Calu3 (cell line): ENCODE measurements at regions not wholly inside any gene's neighbourhood (a gene's known extent, or its start where the extent isn't known, plus 50 kb on each side); places are given as distances from the start of the nearest gene placed in this dataset.

Experiments used
- BruUV-seq: library from RNA; stranded (reverse); fragments of 400-500 nt; replicated peaks from 2 replicates; lab custom pipeline; 2021; lab: Mats Ljungman, UMichigan
- CTCF ChIA-PET: fragments of 300-600 bp; sonication (Branson Sonifier 250); formaldehyde crosslinking; loops from one replicate; lab custom pipeline; 2022; ENCODE audit warnings: antibody characterized with exemption; lab: Charles Lee
- DNase-seq: peaks from one replicate; pipeline ENCODE4 v3.0.0; 2022
- H3K27ac Mint-ChIP-seq: one replicate; pipeline ENCODE4 v1.8.0; 2022; ENCODE audit warnings: mixed read lengths; ENCODE audit not compliant: unreplicated experiment
- H3K27me3 Mint-ChIP-seq: one replicate; pipeline ENCODE4 v1.8.0; 2022; ENCODE audit warnings: mixed read lengths; ENCODE audit not compliant: unreplicated experiment
- H3K36me3 Mint-ChIP-seq: one replicate; pipeline ENCODE4 v1.8.0; 2022; ENCODE audit warnings: mild to moderate bottlenecking, moderate library complexity, mixed read lengths; ENCODE audit not compliant: insufficient read depth, unreplicated experiment
- H3K4me1 Mint-ChIP-seq: one replicate; pipeline ENCODE4 v1.8.0; 2022; ENCODE audit warnings: mild to moderate bottlenecking, low read depth, mixed read lengths; ENCODE audit not compliant: unreplicated experiment
- H3K4me3 Mint-ChIP-seq: one replicate; pipeline ENCODE4 v1.8.0; 2022; ENCODE audit warnings: mild to moderate bottlenecking, low read depth, moderate library complexity, mixed read lengths; ENCODE audit not compliant: unreplicated experiment
- H3K9me3 Mint-ChIP-seq: one replicate; pipeline ENCODE4 v1.8.0; 2022; ENCODE audit warnings: low read depth, mixed read lengths; ENCODE audit not compliant: unreplicated experiment
- CTCF ChIP-seq: fragments of 200-600 bp; IDR thresholded peaks from one replicate; pipeline ENCODE4 v1.8.0; 2022; ENCODE audit warnings: antibody characterized with exemption; ENCODE audit not compliant: unreplicated experiment
- intact Hi-C: fragments of 100-400 bp; cut with micrococcal nuclease; formaldehyde crosslinking; loops from one replicate; pipeline ENCODE4 v1.10.0; 2022; ENCODE audit not compliant: unreplicated experiment

GRCh38 chr4:29927895-29928294 is 792.3 kb upstream of the PCDH7 start:
- CTCF ChIA-PET: no interaction called here
- H3K27ac Mint-ChIP-seq: no peak overlapping the region
- no peak overlapping the region for H3K4me3 Mint-ChIP-seq
- intact Hi-C loops: no loop called here
- TF ChIP-seq CTCF: no peak
- H3K36me3 Mint-ChIP-seq: no peaks in the 10 kb centered on the region
- H3K4me1 Mint-ChIP-seq: no peaks in the 10 kb centered on the region
- peaks cover 3% of the 10 kb centered on the region for H3K9me3 Mint-ChIP-seq
- no peaks in the 10 kb centered on the region for H3K27me3 Mint-ChIP-seq
- no peak for DNase-seq
- no TSS peak for BruUV-seq

- TF ChIP-seq CTCF: no peak
- Mint-ChIP-seq H3K4me1 (no peaks in the 10 kb centered on the region), H3K9me3 (no peaks in the 10 kb centered on the region), H3K36me3 (no peaks in the 10 kb centered on the region), H3K27me3 (no peaks in the 10 kb centered on the region), H3K4me3 (no peak overlapping the region), H3K27ac (no peak overlapping the region)
- CTCF ChIA-PET: no interaction called here
- intact Hi-C loops: no loop called here
- no TSS peak for BruUV-seq
- no peak for DNase-seq
These were observed 771.7 kb upstream of the PCDH7 start for GRCh38 chr4:29948451-29948850.

GRCh38 chr4:29948858-29949257 is 771.3 kb upstream of the PCDH7 start:
- no peak for TF ChIP-seq CTCF
- Mint-ChIP-seq H3K27ac (no peak overlapping the region), H3K4me3 (no peak overlapping the region), H3K4me1 (no peaks in the 10 kb centered on the region), H3K27me3 (no peaks in the 10 kb centered on the region), H3K9me3 (no peaks in the 10 kb centered on the region), H3K36me3 (no peaks in the 10 kb centered on the region)
- BruUV-seq: no TSS peak
- DNase-seq: no peak
- intact Hi-C loops: no loop called here
- CTCF ChIA-PET: no interaction called here

GRCh38 chr4:29966386-29966785 is 753.8 kb upstream of the PCDH7 start:
- H3K27me3 Mint-ChIP-seq: no peaks in the 10 kb centered on the region
- BruUV-seq: no TSS peak
- no peaks in the 10 kb centered on the region for H3K9me3 Mint-ChIP-seq
- H3K27ac Mint-ChIP-seq: no peak overlapping the region
- DNase-seq: no peak
- H3K36me3 Mint-ChIP-seq: no peaks in the 10 kb centered on the region
- intact Hi-C loops: no loop called here
- TF ChIP-seq CTCF: no peak
- no peak overlapping the region for H3K4me3 Mint-ChIP-seq
- CTCF ChIA-PET: no interaction called here
- H3K4me1 Mint-ChIP-seq: no peaks in the 10 kb centered on the region
